KMS-11 (cell line): ENCODE measurements at regions not wholly inside any gene's neighbourhood (a gene's known extent, or its start where the extent isn't known, plus 50 kb on each side); places are given as distances from the start of the nearest gene placed in this dataset.

Source experiments
- H2AFZ ChIP-seq: fragments of 200-600 bp; sonication (generic); 2 replicates; pipeline ENCODE4 v1.6.1; 2016; ENCODE audit warnings: antibody characterized with exemption, mixed run types, low read depth
- H3K27ac ChIP-seq: fragments of 200-600 bp; sonication (generic); 2 replicates; pipeline ENCODE4 v1.6.1; 2016; ENCODE audit warnings: mild to moderate bottlenecking, mixed run types
- H3K27me3 ChIP-seq: fragments of 200-600 bp; sonication (generic); 2 replicates; pipeline ENCODE4 v1.6.1; 2017; ENCODE audit warnings: mild to moderate bottlenecking, low read depth, mixed run types, moderate library complexity; ENCODE audit not compliant: insufficient read depth
- H3K36me3 ChIP-seq: fragments of 200-600 bp; sonication (generic); 2 replicates; pipeline ENCODE4 v1.6.1; 2017; ENCODE audit warnings: mild to moderate bottlenecking, mixed run types; ENCODE audit not compliant: insufficient read depth
- H3K4me1 ChIP-seq: fragments of 200-600 bp; sonication (generic); 2 replicates; pipeline ENCODE4 v1.6.1; 2016; ENCODE audit warnings: mild to moderate bottlenecking, low read depth, mixed run types; ENCODE audit not compliant: poor library complexity, severe bottlenecking
- H3K4me2 ChIP-seq: fragments of 200-600 bp; sonication (generic); 2 replicates; pipeline ENCODE4 v1.7.0; 2016; ENCODE audit warnings: mild to moderate bottlenecking, mixed run types
- H3K4me3 ChIP-seq: fragments of 200-600 bp; sonication (generic); IDR thresholded peaks from 2 replicates; pipeline ENCODE4 v1.6.1; 2017; ENCODE audit warnings: low read depth, low read length, mixed read lengths; ENCODE audit not compliant: insufficient read depth
- H3K79me2 ChIP-seq: fragments of 200-600 bp; sonication (generic); 2 replicates; pipeline ENCODE4 v1.6.1; 2016; ENCODE audit warnings: low read depth, mixed run types; ENCODE audit not compliant: insufficient read depth
- H3K9ac ChIP-seq: fragments of 200-600 bp; sonication (generic); 2 replicates; pipeline ENCODE4 v1.6.1; 2016; ENCODE audit warnings: mild to moderate bottlenecking, mixed run types
- H4K20me1 ChIP-seq: fragments of 200-600 bp; sonication (generic); 2 replicates; pipeline ENCODE4 v1.6.1; 2016; ENCODE audit warnings: mild to moderate bottlenecking, mixed run types; ENCODE audit not compliant: insufficient read depth
- TF ChIP-seq, protein P1 (sequence below): fragments of 200-600 bp; sonication (generic); conservative IDR thresholded peaks from 2 replicates; pipeline ENCODE4 v1.6.1; 2017; ENCODE audit warnings: low read depth, mild to moderate bottlenecking, antibody characterized with exemption, low read length, moderate library complexity, mixed read lengths

DNA sequence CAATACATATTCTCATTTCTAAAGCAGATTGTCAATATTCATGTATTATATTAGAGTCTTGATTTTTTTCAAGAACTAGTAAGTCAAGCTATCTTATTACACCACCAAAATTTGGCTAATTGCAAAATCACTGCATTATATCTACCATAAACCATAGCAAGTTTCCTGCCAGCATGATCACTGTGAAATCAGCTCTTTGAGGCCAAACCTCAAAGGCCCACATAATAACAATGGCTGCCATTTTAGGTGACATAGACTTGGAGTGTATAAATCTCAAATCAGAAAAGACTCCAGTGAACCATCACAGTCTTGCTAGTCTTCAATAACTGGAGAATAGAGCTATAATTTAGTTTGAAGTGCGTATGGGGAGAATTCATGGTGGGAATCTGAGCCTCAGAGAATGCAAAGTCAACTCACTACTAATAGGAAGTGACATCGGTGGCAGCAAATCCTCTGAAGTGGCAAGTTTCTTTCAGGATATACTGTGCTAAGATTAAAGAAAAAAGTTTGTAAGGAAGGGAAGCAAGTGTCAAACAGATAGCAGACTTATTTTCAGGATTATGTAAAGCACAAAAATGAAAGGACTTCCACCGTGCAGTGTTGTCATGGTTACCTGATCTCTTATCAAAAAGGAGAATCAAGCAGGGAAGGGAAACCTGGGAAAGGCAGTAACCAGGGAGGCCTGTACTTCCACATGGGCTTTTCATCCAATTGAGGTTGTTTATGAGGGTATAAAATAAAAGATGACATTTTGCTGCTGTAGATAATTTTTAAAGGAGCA lies 117.4 kb upstream of the FNDC3A start:
- Histone ChIP-seq H3K4me2 (no peak overlapping the region), H4K20me1 (no peaks in the 10 kb centered on the region), H3K9ac (no peak overlapping the region), H3K4me3 (no peak overlapping the region), H3K36me3 (no peaks in the 10 kb centered on the region), H3K27ac (no peak overlapping the region), H2AFZ (no peak overlapping the region), H3K27me3 (no peaks in the 10 kb centered on the region), H3K4me1 (no peaks in the 10 kb centered on the region), H3K79me2 (no peaks in the 10 kb centered on the region)
- TF ChIP-seq, protein P1, sequence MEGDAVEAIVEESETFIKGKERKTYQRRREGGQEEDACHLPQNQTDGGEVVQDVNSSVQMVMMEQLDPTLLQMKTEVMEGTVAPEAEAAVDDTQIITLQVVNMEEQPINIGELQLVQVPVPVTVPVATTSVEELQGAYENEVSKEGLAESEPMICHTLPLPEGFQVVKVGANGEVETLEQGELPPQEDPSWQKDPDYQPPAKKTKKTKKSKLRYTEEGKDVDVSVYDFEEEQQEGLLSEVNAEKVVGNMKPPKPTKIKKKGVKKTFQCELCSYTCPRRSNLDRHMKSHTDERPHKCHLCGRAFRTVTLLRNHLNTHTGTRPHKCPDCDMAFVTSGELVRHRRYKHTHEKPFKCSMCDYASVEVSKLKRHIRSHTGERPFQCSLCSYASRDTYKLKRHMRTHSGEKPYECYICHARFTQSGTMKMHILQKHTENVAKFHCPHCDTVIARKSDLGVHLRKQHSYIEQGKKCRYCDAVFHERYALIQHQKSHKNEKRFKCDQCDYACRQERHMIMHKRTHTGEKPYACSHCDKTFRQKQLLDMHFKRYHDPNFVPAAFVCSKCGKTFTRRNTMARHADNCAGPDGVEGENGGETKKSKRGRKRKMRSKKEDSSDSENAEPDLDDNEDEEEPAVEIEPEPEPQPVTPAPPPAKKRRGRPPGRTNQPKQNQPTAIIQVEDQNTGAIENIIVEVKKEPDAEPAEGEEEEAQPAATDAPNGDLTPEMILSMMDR, result no peak

DNA sequence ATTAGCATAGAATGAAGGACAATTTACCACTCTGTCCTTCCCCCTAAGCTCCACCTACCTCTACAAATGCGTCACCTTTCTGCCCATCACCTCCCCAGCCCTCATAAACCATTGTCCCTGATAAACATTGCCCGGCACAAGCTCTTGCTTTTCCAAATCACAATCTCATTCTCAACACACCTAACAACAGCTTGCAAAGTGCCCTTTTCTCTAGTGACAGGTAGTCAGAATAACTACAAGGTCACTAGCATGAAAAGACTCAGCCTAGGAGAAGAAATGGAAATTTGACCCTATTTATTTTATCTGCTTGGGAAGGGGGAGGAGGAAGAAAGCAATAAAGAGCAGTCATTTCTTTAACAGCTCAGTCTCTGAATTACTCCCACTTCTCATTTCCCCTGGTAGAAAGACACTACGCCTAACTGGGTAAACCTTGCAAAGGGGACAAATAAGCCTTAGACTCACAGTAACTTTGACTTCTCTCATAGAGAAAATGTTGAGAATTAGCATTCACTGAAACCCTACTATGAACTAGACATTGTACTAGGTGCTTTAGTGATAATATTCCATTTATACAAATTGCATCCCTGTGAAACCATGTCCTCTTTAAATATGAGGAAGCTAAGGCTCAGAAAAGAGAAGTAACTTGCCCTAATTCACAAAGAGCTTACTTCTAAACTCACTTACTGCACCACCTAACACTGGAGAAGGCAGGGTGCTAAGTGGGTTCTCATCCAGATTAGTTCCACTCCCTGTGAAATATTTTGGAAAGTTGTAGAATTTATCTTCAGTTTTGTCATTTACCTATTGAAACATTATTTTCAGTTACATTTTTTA lies 116.2 kb upstream of the FNDC3A start:
- Histone ChIP-seq H3K27me3 (no peaks in the 10 kb centered on the region), H4K20me1 (no peaks in the 10 kb centered on the region), H3K36me3 (no peaks in the 10 kb centered on the region), H3K4me1 (no peaks in the 10 kb centered on the region), H2AFZ (no peak overlapping the region), H3K79me2 (no peaks in the 10 kb centered on the region), H3K4me3 (no peak overlapping the region), H3K27ac (no peak overlapping the region), H3K4me2 (no peak overlapping the region), H3K9ac (no peak overlapping the region)
- TF ChIP-seq, protein P1, result no peak

DNA sequence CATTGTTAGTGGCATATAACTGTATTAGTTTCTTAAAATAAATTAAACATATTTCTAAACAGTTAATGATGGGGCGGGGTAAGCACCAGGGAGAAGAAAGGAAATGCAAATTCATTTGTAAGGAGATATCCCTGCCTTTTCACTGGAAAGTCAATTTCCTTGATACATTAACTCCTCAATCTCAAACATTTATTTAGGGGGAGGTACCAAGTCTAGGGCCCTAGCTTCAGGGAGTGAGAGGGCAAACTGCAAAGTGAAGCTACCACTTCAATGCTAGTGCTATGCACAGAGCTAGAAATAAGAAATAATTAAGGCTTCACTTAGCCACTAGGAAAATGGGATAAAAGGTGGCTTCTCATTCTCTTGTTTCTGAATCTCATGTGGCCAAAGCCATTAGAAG lies 115.3 kb upstream of the FNDC3A start:
- Histone ChIP-seq H3K4me3 (no peak overlapping the region), H3K79me2 (no peaks in the 10 kb centered on the region), H3K9ac (no peak overlapping the region), H4K20me1 (no peaks in the 10 kb centered on the region), H3K4me1 (no peaks in the 10 kb centered on the region), H3K27me3 (no peaks in the 10 kb centered on the region), H3K27ac (no peak overlapping the region), H2AFZ (no peak overlapping the region), H3K4me2 (no peak overlapping the region), H3K36me3 (no peaks in the 10 kb centered on the region)
- TF ChIP-seq, protein P1, result no peak

DNA sequence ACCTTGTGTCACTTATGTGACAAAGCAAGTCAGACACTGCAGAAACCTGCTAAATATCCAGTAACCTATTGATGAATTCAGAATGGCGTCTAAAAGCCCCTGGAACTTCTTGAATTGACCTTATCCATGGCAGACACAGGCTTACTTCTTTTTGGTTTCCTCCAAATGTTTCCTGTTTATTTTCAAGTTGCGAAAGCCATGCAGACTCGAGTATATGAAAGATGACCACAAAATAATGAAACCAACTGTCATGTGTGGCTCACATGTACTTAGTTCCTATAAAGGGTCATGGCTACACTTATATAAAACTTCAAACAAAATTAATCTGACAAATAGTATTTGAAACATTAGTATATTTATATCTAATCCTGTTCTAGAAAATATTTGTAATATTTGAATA lies 113.1 kb upstream of the FNDC3A start:
- H3K27ac ChIP-seq, result no peak overlapping the region
- H3K36me3 ChIP-seq, result no peaks in the 10 kb centered on the region
- no peaks in the 10 kb centered on the region for H3K4me1 ChIP-seq
- H3K4me3 ChIP-seq, result no peak overlapping the region
- no peak overlapping the region for H2AFZ ChIP-seq
- H4K20me1 ChIP-seq, result no peaks in the 10 kb centered on the region
- H3K4me2 ChIP-seq, result no peak overlapping the region
- no peak overlapping the region for H3K9ac ChIP-seq
- TF ChIP-seq, protein P1, result no peak
- no peaks in the 10 kb centered on the region for H3K27me3 ChIP-seq
- H3K79me2 ChIP-seq, result no peaks in the 10 kb centered on the region
